ENCODE measurements at regions not wholly inside any gene's neighbourhood (a gene's known extent, or its start where the extent isn't known, plus 50 kb on each side); places are given as distances from the start of the nearest gene placed in this dataset.

DNA sequence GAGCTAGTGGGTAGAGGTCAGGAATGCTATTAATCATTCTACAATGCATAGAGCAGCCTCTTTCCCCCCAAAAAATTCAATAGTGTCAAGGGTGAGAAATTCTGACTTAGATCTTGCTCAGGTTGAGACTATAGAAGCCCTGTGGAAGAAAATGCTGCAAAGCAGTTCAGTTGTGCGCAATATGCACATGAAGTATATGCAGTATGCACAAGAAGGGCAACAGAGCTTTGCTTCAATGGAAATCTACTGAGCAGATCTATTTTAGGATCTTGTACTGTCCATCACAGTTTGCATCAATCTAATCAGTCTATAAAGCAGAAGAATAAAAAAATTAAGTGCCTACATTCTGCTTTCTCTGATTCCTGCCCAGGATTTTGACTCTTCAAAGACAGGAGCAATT is 225.8 kb upstream of the STEAP1 start:
- TF ChIP-seq, protein P1, sequence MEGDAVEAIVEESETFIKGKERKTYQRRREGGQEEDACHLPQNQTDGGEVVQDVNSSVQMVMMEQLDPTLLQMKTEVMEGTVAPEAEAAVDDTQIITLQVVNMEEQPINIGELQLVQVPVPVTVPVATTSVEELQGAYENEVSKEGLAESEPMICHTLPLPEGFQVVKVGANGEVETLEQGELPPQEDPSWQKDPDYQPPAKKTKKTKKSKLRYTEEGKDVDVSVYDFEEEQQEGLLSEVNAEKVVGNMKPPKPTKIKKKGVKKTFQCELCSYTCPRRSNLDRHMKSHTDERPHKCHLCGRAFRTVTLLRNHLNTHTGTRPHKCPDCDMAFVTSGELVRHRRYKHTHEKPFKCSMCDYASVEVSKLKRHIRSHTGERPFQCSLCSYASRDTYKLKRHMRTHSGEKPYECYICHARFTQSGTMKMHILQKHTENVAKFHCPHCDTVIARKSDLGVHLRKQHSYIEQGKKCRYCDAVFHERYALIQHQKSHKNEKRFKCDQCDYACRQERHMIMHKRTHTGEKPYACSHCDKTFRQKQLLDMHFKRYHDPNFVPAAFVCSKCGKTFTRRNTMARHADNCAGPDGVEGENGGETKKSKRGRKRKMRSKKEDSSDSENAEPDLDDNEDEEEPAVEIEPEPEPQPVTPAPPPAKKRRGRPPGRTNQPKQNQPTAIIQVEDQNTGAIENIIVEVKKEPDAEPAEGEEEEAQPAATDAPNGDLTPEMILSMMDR (IDR thresholded peaks at IDR 0.05), result no peak
- no peak for TF ChIP-seq POLR2A (IDR thresholded peaks at IDR 0.05; ENCODE audit: low read depth)
- no peak for TF ChIP-seq EP300 (IDR thresholded peaks at IDR 0.05)

All from esophagus muscularis mucosa (tissue), 4 donors.